RCC 7860 (cell line): ENCODE measurements at regions not wholly inside any gene's neighbourhood (a gene's known extent, or its start where the extent isn't known, plus 50 kb on each side); places are given as distances from the start of the nearest gene placed in this dataset.
"Not testable (repeated sequence)": the region's sequence is repeated elsewhere in the genome, so short reads cannot be mapped to it uniquely, and the experiment has no call there.

Experiments used
- DNase-seq: peaks from one replicate; pipeline ENCODE4 v3.0.0-alpha.2; 2015; ENCODE audit warnings: low spot score
- FAIRE-seq: peaks from 2 replicates; lab custom pipeline; 2012; peaks lifted over from hg19 to GRCh38; lab: Jason Lieb, UNC

GRCh38 chr4:133600008-133600407 lies 450.9 kb downstream of the PCDH10 start:
- no peak for FAIRE-seq
- DNase-seq, result no peak

DNA sequence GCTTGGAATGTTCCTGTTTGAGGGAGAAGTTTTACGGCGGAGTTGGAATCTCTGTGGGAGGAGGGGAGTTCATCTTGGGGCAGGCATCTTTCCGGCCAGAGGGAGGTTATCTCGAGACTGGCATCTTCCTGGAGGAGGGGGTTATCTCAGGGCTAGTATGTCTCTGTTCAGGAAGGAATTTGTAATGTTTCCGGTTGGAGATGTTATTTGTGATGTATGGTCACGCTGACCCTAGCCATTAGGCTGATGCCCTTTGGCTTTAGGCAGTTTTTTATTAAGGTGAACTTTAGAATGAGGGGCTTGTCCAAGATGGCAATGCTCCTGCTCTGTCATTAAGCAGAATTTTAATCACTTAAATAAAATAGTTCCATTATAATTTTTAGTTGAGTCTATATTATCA lies 449.7 kb downstream of the PCDH10 start:
- no peak for FAIRE-seq

GRCh38 chr4:133597251-133597650 lies 448.2 kb downstream of the PCDH10 start:
- FAIRE-seq, result no peak
- no peak for DNase-seq

More for the DNA sequence above, 449.7 kb downstream of the PCDH10 start:
- no peak for DNase-seq

GRCh38 chr4:133596459-133596858 lies 447.4 kb downstream of the PCDH10 start:
- FAIRE-seq (no peak), DNase-seq (no peak)

DNA sequence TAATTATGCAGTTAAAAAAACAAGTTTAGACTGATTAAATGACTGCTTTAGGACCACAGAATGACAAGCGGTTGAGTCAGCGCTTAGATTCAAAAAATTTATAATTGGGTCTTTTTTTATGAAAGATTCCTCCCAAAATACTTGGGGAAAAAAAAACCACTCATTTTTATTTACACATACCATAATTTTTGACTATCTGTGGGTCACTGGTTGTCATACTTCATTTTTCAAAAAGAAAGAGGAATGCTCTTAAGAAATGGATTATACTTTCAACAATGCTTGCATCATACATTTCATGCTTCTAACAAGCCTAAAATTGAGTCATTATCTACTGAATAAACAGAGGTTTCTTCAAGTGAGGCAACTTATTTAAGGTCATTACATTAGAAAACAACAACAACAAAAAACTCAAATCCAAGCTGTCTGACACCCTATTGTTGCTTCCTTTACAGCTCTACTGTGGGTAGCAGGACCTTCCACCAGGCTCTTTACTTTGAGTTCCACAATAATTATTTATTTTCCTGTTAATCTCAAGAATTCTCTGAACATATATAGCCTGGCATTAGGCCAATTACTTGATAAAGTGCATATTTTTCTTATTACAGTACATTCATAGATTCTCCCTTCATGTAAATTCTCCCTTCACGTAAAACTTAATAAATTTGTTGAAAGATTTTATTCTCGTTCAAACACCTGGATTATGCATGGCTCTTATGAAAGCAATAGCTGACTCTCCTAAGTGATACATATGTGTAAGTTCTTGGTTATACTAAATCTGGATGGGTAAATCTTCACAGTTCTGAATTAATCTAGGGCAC lies 445.5 kb downstream of the PCDH10 start:
- no peak for FAIRE-seq

GRCh38 chr4:133593764-133594163 lies 444.7 kb downstream of the PCDH10 start:
- DNase-seq (no peak), FAIRE-seq (no peak)

More for the DNA sequence above, 445.5 kb downstream of the PCDH10 start:
- DNase-seq, result no peak

DNA sequence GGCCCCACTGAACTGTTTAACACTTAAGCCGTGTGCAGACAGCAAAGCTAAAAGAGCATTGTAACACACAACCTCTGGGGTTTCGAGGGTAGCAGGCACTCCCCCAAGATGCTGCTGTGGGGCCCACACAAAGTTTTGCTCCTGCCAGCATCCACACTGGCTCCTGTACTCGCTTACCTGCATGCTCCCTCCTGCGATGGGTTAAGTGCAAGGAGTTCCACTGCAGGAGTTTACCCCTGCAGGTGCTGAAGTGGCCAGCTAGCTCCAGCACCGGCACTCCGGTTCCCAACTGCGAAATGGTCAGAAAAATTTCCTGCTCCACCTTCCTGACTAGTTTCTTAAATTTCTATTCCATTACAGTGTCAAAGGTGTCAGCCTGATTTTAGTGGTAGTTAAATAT lies 443.5 kb downstream of the PCDH10 start:
- no peak for DNase-seq
- FAIRE-seq, result no peak

DNA sequence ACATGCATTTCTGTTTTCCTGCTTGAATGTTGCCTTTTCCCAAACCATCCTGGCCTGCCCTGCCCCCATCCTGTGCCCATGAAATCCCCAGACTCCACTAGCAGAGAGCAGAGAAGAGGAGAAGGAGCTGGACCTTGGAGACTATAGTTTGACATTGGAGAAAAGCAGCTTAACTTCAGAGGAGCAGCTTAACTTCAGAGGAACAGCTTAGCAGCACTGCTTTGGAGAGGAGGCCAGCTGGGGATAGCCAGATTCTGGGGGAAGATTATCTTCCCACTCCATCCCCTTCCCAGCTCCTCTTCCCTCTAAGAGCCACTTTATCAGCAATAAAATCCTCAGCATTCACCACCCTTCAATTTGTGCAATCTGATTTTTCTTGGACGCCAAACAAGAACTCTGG lies 443.0 kb downstream of the PCDH10 start:
- FAIRE-seq (no peak), DNase-seq (no peak)

DNA sequence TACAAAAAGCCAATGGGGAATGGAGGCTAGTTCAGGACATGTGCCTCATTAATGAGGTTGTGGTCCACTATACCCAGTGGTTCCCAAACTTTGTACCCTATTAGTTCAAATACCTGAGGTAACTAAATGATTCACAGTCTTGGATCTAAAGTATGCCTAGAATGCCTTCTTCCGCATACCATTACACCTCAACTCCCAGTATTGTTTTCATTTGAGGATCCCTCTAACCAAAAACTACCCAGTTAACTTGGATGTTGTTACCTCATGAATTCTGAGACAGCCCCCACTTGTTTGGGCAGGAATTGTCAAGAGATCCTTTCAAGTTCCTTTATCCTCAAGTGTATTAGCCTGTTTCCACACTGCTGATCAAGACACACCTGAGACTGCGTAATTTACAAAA lies 439.2 kb downstream of the PCDH10 start:
- FAIRE-seq, result no peak
- DNase-seq, result no peak

DNA sequence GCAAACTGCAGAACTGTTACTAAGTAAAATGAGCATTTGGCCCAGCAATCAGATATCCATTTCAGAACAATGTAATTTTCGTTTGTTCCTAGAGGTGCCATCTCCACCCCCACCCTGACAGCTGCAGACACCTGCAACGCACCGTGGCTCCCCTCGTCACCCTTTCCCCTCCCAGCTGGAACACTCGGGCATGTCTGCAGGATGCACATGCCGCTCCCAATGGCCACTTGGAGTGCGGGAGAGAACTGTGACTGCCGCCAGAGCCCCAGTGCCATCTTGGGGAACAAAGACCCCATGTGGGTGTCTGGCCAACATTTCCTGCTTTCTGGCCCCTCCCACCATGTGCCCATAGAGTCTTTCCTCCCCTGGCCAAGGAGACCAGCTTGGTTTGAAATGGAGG lies 436.2 kb downstream of the PCDH10 start:
- DNase-seq (no peak), FAIRE-seq (no peak)

DNA sequence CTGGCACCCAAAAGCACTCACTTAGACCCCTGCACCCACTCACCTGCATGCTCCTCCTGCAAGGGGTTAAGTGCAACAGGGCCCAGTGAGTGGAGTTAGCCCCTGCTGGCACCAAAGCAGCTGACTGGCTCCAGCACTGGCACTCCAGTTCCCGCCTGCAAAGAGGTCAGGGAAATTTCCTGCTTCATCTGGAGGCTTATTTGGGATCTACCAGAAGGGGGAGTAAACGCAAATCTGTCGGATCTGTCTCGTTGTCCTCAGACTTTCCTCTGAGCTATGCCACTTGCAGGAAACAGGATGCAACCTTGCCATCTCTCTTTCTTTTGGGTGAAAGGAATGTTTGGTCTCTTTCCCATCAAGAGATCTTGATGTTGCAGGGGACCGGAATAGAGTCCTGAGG lies 435.6 kb downstream of the PCDH10 start:
- no peak for DNase-seq
- FAIRE-seq, result no peak

DNA sequence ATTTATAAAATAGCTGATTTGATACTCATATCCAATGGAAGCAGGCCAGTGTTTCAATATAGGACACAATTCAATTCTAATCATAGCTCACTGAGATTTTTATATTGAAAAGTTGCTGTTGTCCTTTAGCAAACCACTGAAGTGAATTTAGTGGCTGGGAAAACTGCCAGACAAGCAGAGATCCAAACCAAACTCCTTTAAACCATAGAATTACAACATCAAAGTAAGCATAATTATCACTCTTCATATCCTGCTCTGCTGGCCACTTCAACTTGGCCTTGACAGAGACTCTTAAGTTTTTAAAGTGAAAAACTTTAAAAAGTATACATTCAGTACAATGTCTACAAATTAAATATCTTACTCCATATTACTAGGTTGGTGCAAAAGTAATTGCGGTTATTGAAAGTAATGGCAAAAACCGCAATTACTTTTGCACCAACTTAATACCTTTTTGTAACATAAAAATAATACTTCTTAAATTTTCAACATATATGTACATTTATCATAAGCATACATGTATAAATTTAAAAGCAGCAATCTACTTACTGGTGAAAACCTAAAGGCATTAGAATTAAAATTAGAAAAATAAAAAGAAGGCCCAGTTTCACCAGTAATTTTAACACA lies 433.0 kb downstream of the PCDH10 start:
- FAIRE-seq (no peak), DNase-seq (no peak)

GRCh38 chr4:133574248-133574647 lies 425.2 kb downstream of the PCDH10 start:
- DNase-seq (no peak), FAIRE-seq (no peak)

- DNase-seq, result peak; percentile 10
- FAIRE-seq, result no peak
These were observed 416.3 kb downstream of the PCDH10 start for GRCh38 chr4:133565379-133565778.

GRCh38 chr4:133559987-133560386 lies 410.9 kb downstream of the PCDH10 start:
- DNase-seq (no peak), FAIRE-seq (no peak)

DNA sequence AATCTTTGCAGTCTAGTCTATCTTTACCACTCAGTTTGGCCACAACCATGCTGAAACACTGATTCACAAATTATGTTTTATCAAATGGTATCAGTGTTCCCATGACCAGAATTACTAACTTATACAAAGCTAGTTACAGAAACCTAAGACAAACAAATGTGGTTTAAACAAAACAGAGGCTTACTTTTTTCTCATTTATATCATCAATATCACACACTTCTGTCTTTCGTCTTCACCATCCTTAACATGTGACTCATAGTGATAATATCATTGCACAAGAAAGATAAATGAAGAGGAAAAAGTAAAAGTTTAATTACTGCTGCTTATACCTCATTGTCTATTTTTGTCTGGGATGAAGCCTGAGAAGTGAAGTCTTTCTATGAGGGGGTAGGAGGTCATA lies 406.6 kb downstream of the PCDH10 start:
- FAIRE-seq, result no peak
- no peak for DNase-seq

DNA sequence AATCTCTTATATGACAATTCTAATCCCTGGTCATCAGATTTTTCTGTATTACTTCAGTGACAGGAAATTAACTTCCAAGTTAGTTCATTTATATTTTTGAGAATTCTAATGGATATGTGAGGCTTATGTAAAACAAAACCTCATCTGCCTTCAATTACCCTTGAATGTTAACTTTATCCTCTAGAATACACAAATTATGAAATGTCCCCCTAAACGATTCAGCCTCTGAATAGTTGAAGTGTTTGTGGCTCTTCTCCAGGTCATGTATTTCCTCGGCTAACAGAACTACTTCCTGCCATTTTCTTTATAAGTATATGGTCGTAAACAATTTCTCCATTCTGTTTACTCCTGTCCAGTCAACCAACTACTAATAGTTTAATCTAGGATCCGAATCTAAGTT lies 401.3 kb downstream of the PCDH10 start:
- DNase-seq, result no peak
- FAIRE-seq, result no peak

- DNase-seq (no peak), FAIRE-seq (no peak)
These were observed 395.0 kb downstream of the PCDH10 start for GRCh38 chr4:133544097-133544496.

GRCh38 chr4:133537780-133538281 lies 388.7 kb downstream of the PCDH10 start:
- FAIRE-seq (no peak), DNase-seq (no peak)

- DNase-seq, FAIRE-seq: not testable (repeated sequence)
These were observed 385.1 kb downstream of the PCDH10 start for GRCh38 chr4:133534224-133534623.

DNA sequence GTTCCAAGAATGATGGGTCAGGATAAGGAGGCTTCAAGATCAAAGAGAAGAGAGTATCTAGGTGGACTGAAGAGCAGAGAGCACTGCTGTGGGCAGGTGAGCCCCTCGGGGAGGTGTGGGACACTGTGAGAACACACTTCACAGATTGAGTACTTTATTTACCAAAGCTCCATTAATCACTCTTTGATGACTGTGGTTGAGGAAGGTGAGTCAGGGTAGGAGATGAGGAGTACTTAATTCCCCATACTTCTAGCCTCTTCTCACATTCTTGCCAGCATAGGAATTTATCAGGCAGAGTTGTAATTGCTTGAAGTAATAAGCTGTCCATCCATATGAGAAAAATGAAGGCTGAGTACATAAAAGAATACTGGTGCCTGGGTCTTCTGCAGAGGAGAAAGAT lies 375.3 kb downstream of the PCDH10 start:
- DNase-seq (no peak), FAIRE-seq (no peak)

GRCh38 chr4:133513901-133514300 lies 364.8 kb downstream of the PCDH10 start:
- FAIRE-seq (no peak), DNase-seq (no peak)
